ENCODE measurements at regions not wholly inside any gene's neighbourhood (a gene's known extent, or its start where the extent isn't known, plus 50 kb on each side); places are given as distances from the start of the nearest gene placed in this dataset.

- TF ChIP-seq CTCF (IDR thresholded peaks at IDR 0.05): no peak
- TF ChIP-seq POLR2A (IDR thresholded peaks at IDR 0.05): no peak
Observed at GRCh38 chr9:75728391-75728790, 162.1 kb upstream of the PCSK5 start.
